ENCODE measurements at regions not wholly inside any gene's neighbourhood (a gene's known extent, or its start where the extent isn't known, plus 50 kb on each side); places are given as distances from the start of the nearest gene placed in this dataset.

DNA sequence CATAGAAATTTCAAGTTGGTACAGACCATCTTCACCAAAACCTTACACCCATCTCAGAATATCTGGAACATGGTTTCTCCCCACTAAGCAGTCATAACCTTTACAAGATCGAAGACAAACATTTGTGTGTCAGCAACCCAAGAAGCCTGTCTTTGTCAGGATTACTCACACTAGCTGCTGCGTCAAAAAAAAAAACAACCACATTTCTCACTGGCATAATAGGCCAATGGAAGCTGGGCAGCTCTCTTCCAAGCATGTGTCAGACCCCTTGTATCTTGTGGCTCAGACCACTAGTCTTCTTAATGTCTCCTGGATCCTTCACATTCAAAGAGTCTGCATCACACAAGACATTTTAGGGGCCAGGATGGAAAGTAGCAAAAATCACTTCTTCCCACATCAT is 266.9 kb upstream of the IGF1R start:
- DNase-seq = no peak
- BruUV-seq (replicated peaks) = no TSS peak
- no peak overlapping the region for H3K4me3 Mint-ChIP-seq (ENCODE audit: low read depth, unreplicated experiment)
- H3K36me3 Mint-ChIP-seq (ENCODE audit: insufficient read depth, unreplicated experiment) = no peaks in the 10 kb centered on the region
- H3K27me3 Mint-ChIP-seq (ENCODE audit: unreplicated experiment) = peaks cover 18% of the 10 kb centered on the region
- no peak overlapping the region for H3K27ac Mint-ChIP-seq (ENCODE audit: unreplicated experiment)
- H3K9me3 Mint-ChIP-seq (ENCODE audit: low read depth, unreplicated experiment) = peaks cover 2% of the 10 kb centered on the region
- CTCF ChIA-PET = no interaction called here
- intact Hi-C loops (cut with micrococcal nuclease; ENCODE audit: unreplicated experiment) = no loop called here
- H3K4me1 Mint-ChIP-seq (ENCODE audit: low read depth, unreplicated experiment) = no peaks in the 10 kb centered on the region
- TF ChIP-seq CTCF (IDR thresholded peaks at IDR 0.05; ENCODE audit: unreplicated experiment) = no peak

- intact Hi-C loops (cut with micrococcal nuclease; ENCODE audit: unreplicated experiment) = no loop called here
- Mint-ChIP-seq H3K27ac (ENCODE audit: unreplicated experiment) (no peak overlapping the region), H3K9me3 (ENCODE audit: low read depth, unreplicated experiment) (peaks cover 2% of the 10 kb centered on the region), H3K36me3 (ENCODE audit: insufficient read depth, unreplicated experiment) (no peaks in the 10 kb centered on the region), H3K27me3 (ENCODE audit: unreplicated experiment) (peaks cover 24% of the 10 kb centered on the region), H3K4me1 (ENCODE audit: low read depth, unreplicated experiment) (no peaks in the 10 kb centered on the region), H3K4me3 (ENCODE audit: low read depth, unreplicated experiment) (no peak overlapping the region)
- no peak for DNase-seq
- no peak for TF ChIP-seq CTCF (IDR thresholded peaks at IDR 0.05; ENCODE audit: unreplicated experiment)
- CTCF ChIA-PET = no interaction called here
- no TSS peak for BruUV-seq (replicated peaks)
Measured at GRCh38 chr15:98382139-98382538, 266.2 kb upstream of the IGF1R start.

DNA sequence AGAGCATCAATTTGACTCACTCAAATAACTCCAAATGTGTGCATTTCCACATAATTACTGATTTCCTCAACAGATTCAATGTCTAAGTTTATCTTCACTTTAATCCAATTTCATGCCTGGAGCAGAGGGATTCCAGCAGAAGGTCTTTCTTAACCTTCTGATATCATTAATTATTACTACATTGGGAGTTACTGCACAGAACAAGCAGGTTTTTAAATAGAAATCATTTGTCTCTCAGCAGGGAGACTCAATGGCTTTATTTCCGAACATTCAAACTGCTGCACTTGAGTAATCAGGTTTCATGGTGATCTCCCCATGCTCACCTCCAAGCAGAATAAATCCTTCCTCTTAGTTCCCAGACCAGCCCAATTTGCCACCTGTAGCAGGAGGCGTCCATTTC is 264.8 kb upstream of the IGF1R start:
- no peak for TF ChIP-seq CTCF (IDR thresholded peaks at IDR 0.05; ENCODE audit: unreplicated experiment)
- BruUV-seq (replicated peaks) = no TSS peak
- no peak for DNase-seq
- intact Hi-C loops (cut with micrococcal nuclease; ENCODE audit: unreplicated experiment) = no loop called here
- H3K27ac Mint-ChIP-seq (ENCODE audit: unreplicated experiment) = no peak overlapping the region
- no peak overlapping the region for H3K4me3 Mint-ChIP-seq (ENCODE audit: low read depth, unreplicated experiment)
- H3K9me3 Mint-ChIP-seq (ENCODE audit: low read depth, unreplicated experiment) = peaks cover 2% of the 10 kb centered on the region
- H3K27me3 Mint-ChIP-seq (ENCODE audit: unreplicated experiment) = peaks cover 24% of the 10 kb centered on the region
- no peaks in the 10 kb centered on the region for H3K36me3 Mint-ChIP-seq (ENCODE audit: insufficient read depth, unreplicated experiment)
- H3K4me1 Mint-ChIP-seq (ENCODE audit: low read depth, unreplicated experiment) = no peaks in the 10 kb centered on the region
- CTCF ChIA-PET = no interaction called here

GRCh38 chr15:98384328-98385029 is 263.9 kb upstream of the IGF1R start:
- CTCF ChIA-PET = no interaction called here
- intact Hi-C loops (cut with micrococcal nuclease; ENCODE audit: unreplicated experiment) = no loop called here
- Mint-ChIP-seq H3K4me3 (ENCODE audit: low read depth, unreplicated experiment) (no peak overlapping the region), H3K9me3 (ENCODE audit: low read depth, unreplicated experiment) (no peaks in the 10 kb centered on the region), H3K36me3 (ENCODE audit: insufficient read depth, unreplicated experiment) (no peaks in the 10 kb centered on the region), H3K27me3 (ENCODE audit: unreplicated experiment) (peaks cover 24% of the 10 kb centered on the region), H3K4me1 (ENCODE audit: low read depth, unreplicated experiment) (no peaks in the 10 kb centered on the region), H3K27ac (ENCODE audit: unreplicated experiment) (no peak overlapping the region)
- no peak for TF ChIP-seq CTCF (IDR thresholded peaks at IDR 0.05; ENCODE audit: unreplicated experiment)
- BruUV-seq (replicated peaks) = no TSS peak
- no peak for DNase-seq
